Right lung (tissue), 2 donors: ENCODE measurements at regions not wholly inside any gene's neighbourhood (a gene's known extent, or its start where the extent isn't known, plus 50 kb on each side); places are given as distances from the start of the nearest gene placed in this dataset.

Experiments
- DNase-seq, 2 donors: peaks; one replicate each; pipeline ENCODE4 v3.0.0-alpha.2; 2013

GRCh38 chrX:40149286-40150175 lies 51.8 kb upstream of the BCOR start:
- no peak for DNase-seq

GRCh38 chrX:40148385-40149285 lies 50.9 kb upstream of the BCOR start:
- DNase-seq = no peak

- DNase-seq = no peak
Measured at GRCh38 chrX:40147971-40148370, 50.2 kb upstream of the BCOR start.
